ENCODE measurements at regions not wholly inside any gene's neighbourhood (a gene's known extent, or its start where the extent isn't known, plus 50 kb on each side); places are given as distances from the start of the nearest gene placed in this dataset.

DNA sequence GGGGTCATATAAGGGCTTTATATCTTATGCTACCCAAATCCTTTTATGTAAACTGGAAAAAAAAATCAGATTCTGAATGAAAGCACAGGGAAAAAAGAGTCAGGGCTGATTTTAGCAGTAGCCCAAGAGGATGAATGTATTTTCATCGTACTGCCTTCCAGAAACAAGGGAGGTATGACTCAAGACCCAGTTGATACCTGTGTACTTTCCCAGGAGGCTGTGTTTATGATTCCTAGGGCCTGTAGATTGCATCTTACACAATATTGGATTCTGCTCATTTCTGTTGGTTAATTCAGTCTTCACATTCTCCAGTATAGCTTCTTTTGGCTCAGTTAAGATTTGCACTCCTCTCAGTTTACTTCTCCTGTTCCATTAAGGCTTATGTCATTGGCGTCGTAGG lies 127.9 kb upstream of the LIMCH1 start:
- H3K9me3 Mint-ChIP-seq, result peaks cover 0 to 5% (median 2%) of the 10 kb centered on the region in 7 donors

DNA sequence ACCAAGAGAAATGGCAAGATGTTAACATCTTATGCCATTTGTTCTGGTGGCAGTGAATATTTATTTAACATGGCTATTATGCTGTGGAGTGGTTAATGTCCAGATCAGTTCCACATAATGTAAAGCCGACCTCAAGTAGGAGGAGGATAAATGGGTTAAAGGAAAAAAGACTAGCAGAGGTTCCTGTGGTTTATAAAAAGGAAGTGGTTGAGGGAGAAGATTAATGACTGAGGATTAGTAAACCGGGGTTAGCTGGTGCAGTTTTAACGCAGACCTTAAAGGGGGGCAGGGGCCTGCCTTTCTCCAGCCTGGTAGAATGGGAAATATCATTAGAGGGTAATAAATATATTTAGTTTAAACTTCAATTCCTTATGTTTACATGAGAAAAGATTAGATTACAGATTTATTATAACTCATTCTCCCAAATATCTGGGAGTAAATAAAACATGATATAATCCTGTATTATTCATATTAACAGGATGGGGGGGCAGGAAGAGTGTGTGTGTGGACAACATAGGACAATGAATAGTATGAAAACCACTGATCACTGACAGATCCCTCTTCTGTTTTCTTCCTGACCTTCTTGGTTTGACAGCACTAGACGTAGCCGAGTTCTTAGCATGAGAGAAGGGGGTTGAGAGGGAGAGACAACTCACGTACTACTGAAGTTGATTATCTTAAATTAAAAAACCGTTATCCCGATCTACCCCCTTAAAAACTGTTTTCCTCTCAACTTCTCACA lies 124.1 kb upstream of the LIMCH1 start:
- Mint-ChIP-seq H3K27me3 (peaks cover 5% of the 10 kb centered on the region), H3K4me3 (no peak overlapping the region), H3K27ac (no peak overlapping the region), H3K36me3 (no peaks in the 10 kb centered on the region), H3K9me3 (peaks cover 0 to 6% (median 0%) of the 10 kb centered on the region in 7 donors), H3K4me1 (peaks cover 0 to 4% (median 0%) of the 10 kb centered on the region in 4 donors)
- H3K27me3 ChIP-seq (ENCODE audit: control insufficient read depth, insufficient read depth, low read length), result no peaks in the 10 kb centered on the region
- DNase-seq (no peak), ATAC-seq (ENCODE audit: low read depth in 2 of 2) (no peak)
- no peaks in the 10 kb centered on the region for H3K36me3 ChIP-seq (ENCODE audit: control insufficient read depth, insufficient read depth, low read length)
- H3K4me1 ChIP-seq (ENCODE audit: control insufficient read depth, insufficient read depth, low read length, poor library complexity, severe bottlenecking), result no peaks in the 10 kb centered on the region
- H3K4me3 ChIP-seq (ENCODE audit: low read depth, low read length), result no peak overlapping the region
- no peaks in the 10 kb centered on the region for H3K9me3 ChIP-seq (ENCODE audit: control insufficient read depth in 2 of 2, low read length in 2 of 2)
- H3K27ac ChIP-seq (ENCODE audit: insufficient read depth, low read length, poor library complexity, severe bottlenecking), result no peak overlapping the region

More for the DNA sequence above, 127.9 kb upstream of the LIMCH1 start:
- Histone ChIP-seq H3K36me3 (ENCODE audit: control insufficient read depth, insufficient read depth, low read length) (no peaks in the 10 kb centered on the region), H3K27me3 (ENCODE audit: control insufficient read depth, insufficient read depth, low read length) (no peaks in the 10 kb centered on the region), H3K4me1 (ENCODE audit: control insufficient read depth, insufficient read depth, low read length, poor library complexity, severe bottlenecking) (no peaks in the 10 kb centered on the region), H3K9me3 (ENCODE audit: control insufficient read depth in 2 of 2, low read length in 2 of 2) (no peaks in the 10 kb centered on the region), H3K4me3 (ENCODE audit: low read depth, low read length) (no peak overlapping the region), H3K27ac (ENCODE audit: insufficient read depth, low read length, poor library complexity, severe bottlenecking) (no peak overlapping the region)
- peaks cover 0 to 4% (median 0%) of the 10 kb centered on the region in 4 donors for H3K4me1 Mint-ChIP-seq
- DNase-seq, result no peak
- H3K27ac Mint-ChIP-seq, result no peak overlapping the region
- no peak for ATAC-seq (ENCODE audit: low read depth in 2 of 2)
- H3K36me3 Mint-ChIP-seq, result no peaks in the 10 kb centered on the region
- peaks cover 5% of the 10 kb centered on the region for H3K27me3 Mint-ChIP-seq
- no peak overlapping the region for H3K4me3 Mint-ChIP-seq

DNA sequence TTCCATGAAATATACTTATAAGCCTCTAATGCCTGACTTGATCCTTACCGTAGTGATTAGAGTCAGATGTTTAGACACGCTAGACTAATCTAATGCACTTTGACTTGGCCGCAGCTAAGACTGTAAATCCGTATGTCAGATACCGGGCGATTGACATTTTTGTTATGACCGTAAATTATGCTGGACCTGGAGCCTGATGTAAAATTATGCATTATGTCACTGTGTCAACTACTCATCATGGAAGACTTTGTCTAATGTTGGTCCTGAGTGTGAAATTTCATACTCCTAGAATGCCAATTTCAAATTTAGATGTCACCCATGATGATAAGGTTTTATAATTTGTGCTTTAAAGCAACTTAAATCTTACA lies 123.6 kb upstream of the LIMCH1 start:
- H3K27me3 Mint-ChIP-seq, result peaks cover 5% of the 10 kb centered on the region
- no peak overlapping the region for H3K4me3 Mint-ChIP-seq
- H3K9me3 Mint-ChIP-seq, result peaks cover 0 to 6% (median 0%) of the 10 kb centered on the region in 7 donors
- ATAC-seq (ENCODE audit: low read depth in 2 of 2) (no peak), DNase-seq (no peak)
- Histone ChIP-seq H3K4me1 (ENCODE audit: control insufficient read depth, insufficient read depth, low read length, poor library complexity, severe bottlenecking) (no peaks in the 10 kb centered on the region), H3K27ac (ENCODE audit: insufficient read depth, low read length, poor library complexity, severe bottlenecking) (no peak overlapping the region), H3K9me3 (ENCODE audit: control insufficient read depth in 2 of 2, low read length in 2 of 2) (no peaks in the 10 kb centered on the region), H3K4me3 (ENCODE audit: low read depth, low read length) (no peak overlapping the region), H3K27me3 (ENCODE audit: control insufficient read depth, insufficient read depth, low read length) (no peaks in the 10 kb centered on the region), H3K36me3 (ENCODE audit: control insufficient read depth, insufficient read depth, low read length) (no peaks in the 10 kb centered on the region)
- no peaks in the 10 kb centered on the region for H3K36me3 Mint-ChIP-seq
- H3K27ac Mint-ChIP-seq, result no peak overlapping the region
- peaks cover 0 to 4% (median 0%) of the 10 kb centered on the region in 4 donors for H3K4me1 Mint-ChIP-seq

DNA sequence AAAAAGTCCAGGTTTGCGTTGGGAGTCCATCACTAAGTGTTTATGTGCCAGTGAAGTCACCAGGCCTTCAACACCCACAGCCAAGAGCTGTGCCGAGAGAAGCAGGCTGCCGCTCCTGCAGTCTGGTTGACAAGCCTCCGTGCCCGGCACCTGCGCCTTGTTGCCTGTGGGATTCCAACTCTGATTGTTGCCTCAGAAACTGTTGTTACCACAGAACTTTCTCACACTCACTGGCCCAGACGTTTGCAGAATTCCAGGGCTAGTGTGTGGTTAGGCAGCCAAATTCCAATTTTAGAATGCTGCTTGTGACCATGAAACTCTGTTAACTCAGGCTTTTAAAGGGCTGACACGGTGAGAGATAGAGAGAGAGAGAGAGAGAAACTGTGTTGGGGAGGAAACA lies 119.5 kb upstream of the LIMCH1 start:
- Histone ChIP-seq H3K27me3 (ENCODE audit: control insufficient read depth, insufficient read depth, low read length) (no peaks in the 10 kb centered on the region), H3K27ac (ENCODE audit: insufficient read depth, low read length, poor library complexity, severe bottlenecking) (no peak overlapping the region), H3K36me3 (ENCODE audit: control insufficient read depth, insufficient read depth, low read length) (no peaks in the 10 kb centered on the region), H3K9me3 (ENCODE audit: control insufficient read depth in 2 of 2, low read length in 2 of 2) (no peaks in the 10 kb centered on the region), H3K4me3 (ENCODE audit: low read depth, low read length) (no peak overlapping the region), H3K4me1 (ENCODE audit: control insufficient read depth, insufficient read depth, low read length, poor library complexity, severe bottlenecking) (no peaks in the 10 kb centered on the region)
- DNase-seq (no peak), ATAC-seq (ENCODE audit: low read depth in 2 of 2) (no peak)
- no peaks in the 10 kb centered on the region for H3K27me3 Mint-ChIP-seq
- no peak overlapping the region for H3K4me3 Mint-ChIP-seq
- H3K27ac Mint-ChIP-seq, result no peak overlapping the region
- H3K9me3 Mint-ChIP-seq, result peaks cover 0 to 2% (median 0%) of the 10 kb centered on the region in 7 donors
- H3K4me1 Mint-ChIP-seq, result peaks cover 0 to 3% (median 0%) of the 10 kb centered on the region in 4 donors
- no peaks in the 10 kb centered on the region for H3K36me3 Mint-ChIP-seq

DNA sequence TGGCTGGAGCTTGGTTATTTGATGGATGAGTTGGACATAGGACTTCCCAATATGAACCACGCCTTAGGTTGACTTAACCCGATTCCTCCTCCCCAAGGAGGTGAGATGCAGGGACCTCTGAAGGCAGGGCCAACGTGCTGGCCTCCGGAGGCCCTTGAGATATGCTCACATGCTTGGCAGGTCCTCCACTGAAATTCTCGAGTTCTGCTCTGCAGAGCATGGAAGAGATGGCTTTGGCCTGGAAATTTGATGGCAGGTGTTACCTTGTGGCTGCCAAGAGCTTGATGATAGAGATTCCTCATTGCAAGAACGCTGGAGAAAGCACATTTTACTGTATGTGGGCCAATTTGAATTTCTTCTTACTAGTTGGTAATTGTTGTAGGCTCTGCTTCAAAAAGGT lies 117.4 kb upstream of the LIMCH1 start:
- no peaks in the 10 kb centered on the region for H3K36me3 ChIP-seq (ENCODE audit: control insufficient read depth, insufficient read depth, low read length)
- ATAC-seq (ENCODE audit: low read depth in 2 of 2) (no peak), DNase-seq (no peak)
- Mint-ChIP-seq H3K27ac (no peak overlapping the region), H3K27me3 (no peaks in the 10 kb centered on the region), H3K36me3 (no peaks in the 10 kb centered on the region), H3K4me1 (no peaks in the 10 kb centered on the region), H3K9me3 (peaks cover 0 to 5% (median 0%) of the 10 kb centered on the region in 7 donors), H3K4me3 (no peak overlapping the region)
- no peaks in the 10 kb centered on the region for H3K27me3 ChIP-seq (ENCODE audit: control insufficient read depth, insufficient read depth, low read length)
- H3K4me1 ChIP-seq (ENCODE audit: control insufficient read depth, insufficient read depth, low read length, poor library complexity, severe bottlenecking), result no peaks in the 10 kb centered on the region
- no peak overlapping the region for H3K27ac ChIP-seq (ENCODE audit: insufficient read depth, low read length, poor library complexity, severe bottlenecking)
- no peaks in the 10 kb centered on the region for H3K9me3 ChIP-seq (ENCODE audit: control insufficient read depth in 2 of 2, low read length in 2 of 2)
- no peak overlapping the region for H3K4me3 ChIP-seq (ENCODE audit: low read depth, low read length)

DNA sequence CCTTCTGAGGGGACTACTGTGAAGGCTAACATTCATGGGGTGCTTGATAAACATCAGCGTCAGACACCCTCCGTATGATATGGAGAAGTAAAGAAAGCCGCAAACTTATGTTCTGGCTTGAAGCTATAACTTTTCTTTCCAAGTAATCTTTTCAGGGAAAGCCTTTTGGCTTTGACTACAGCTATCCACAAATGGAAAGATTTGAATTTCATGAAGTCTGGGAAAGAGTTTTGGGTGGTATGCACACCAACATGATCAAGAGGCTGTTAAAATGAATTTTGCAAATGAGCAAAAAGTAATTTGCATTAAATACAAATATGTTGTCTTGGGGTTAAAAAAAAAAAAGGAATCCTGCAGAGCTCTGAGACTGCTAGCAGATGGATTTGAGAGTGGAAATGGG lies 114.8 kb upstream of the LIMCH1 start:
- no peaks in the 10 kb centered on the region for H3K27me3 Mint-ChIP-seq
- no peak overlapping the region for H3K4me3 Mint-ChIP-seq
- no peaks in the 10 kb centered on the region for H3K27me3 ChIP-seq (ENCODE audit: control insufficient read depth, insufficient read depth, low read length)
- no peak overlapping the region for H3K27ac Mint-ChIP-seq
- DNase-seq, result no peak
- H3K36me3 Mint-ChIP-seq, result no peaks in the 10 kb centered on the region
- H3K4me1 Mint-ChIP-seq, result no peaks in the 10 kb centered on the region
- no peak overlapping the region for H3K27ac ChIP-seq (ENCODE audit: insufficient read depth, low read length, poor library complexity, severe bottlenecking)
- H3K36me3 ChIP-seq (ENCODE audit: control insufficient read depth, insufficient read depth, low read length), result no peaks in the 10 kb centered on the region
- no peak overlapping the region for H3K4me3 ChIP-seq (ENCODE audit: low read depth, low read length)
- no peaks in the 10 kb centered on the region for H3K4me1 ChIP-seq (ENCODE audit: control insufficient read depth, insufficient read depth, low read length, poor library complexity, severe bottlenecking)
- H3K9me3 Mint-ChIP-seq, result peaks cover 0 to 5% (median 0%) of the 10 kb centered on the region in 7 donors
- ATAC-seq (ENCODE audit: low read depth in 2 of 2), result no peak
- no peaks in the 10 kb centered on the region for H3K9me3 ChIP-seq (ENCODE audit: control insufficient read depth in 2 of 2, low read length in 2 of 2)

DNA sequence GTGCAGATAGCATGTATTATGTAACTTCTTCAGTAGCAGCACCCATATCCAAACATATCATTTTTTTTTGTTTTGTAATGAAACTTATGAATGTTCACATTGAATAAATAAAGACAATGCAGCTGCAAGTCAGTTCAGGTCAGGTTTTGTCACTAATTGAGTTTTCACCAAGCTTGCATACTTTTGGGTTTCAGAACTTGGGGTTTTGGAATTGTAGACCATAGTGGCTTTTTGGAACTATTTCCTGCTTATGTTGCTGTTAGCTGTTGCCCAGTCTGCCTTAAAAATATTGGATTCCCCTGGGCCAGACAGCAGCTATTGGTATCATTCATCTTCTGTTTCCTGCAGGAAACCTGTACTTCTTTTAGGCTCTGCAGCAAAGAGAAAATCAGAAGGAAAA lies 113.4 kb upstream of the LIMCH1 start:
- no peaks in the 10 kb centered on the region for H3K4me1 Mint-ChIP-seq
- H3K27me3 Mint-ChIP-seq, result no peaks in the 10 kb centered on the region
- H3K36me3 Mint-ChIP-seq, result no peaks in the 10 kb centered on the region
- Histone ChIP-seq H3K9me3 (ENCODE audit: control insufficient read depth in 2 of 2, low read length in 2 of 2) (no peaks in the 10 kb centered on the region), H3K4me1 (ENCODE audit: control insufficient read depth, insufficient read depth, low read length, poor library complexity, severe bottlenecking) (no peaks in the 10 kb centered on the region), H3K27ac (ENCODE audit: insufficient read depth, low read length, poor library complexity, severe bottlenecking) (no peak overlapping the region), H3K4me3 (ENCODE audit: low read depth, low read length) (no peak overlapping the region), H3K36me3 (ENCODE audit: control insufficient read depth, insufficient read depth, low read length) (no peaks in the 10 kb centered on the region), H3K27me3 (ENCODE audit: control insufficient read depth, insufficient read depth, low read length) (no peaks in the 10 kb centered on the region)
- peaks cover 0 to 5% (median 0%) of the 10 kb centered on the region in 7 donors for H3K9me3 Mint-ChIP-seq
- no peak overlapping the region for H3K27ac Mint-ChIP-seq
- H3K4me3 Mint-ChIP-seq, result no peak overlapping the region
- no peak for ATAC-seq (ENCODE audit: low read depth in 2 of 2)
- DNase-seq, result no peak

DNA sequence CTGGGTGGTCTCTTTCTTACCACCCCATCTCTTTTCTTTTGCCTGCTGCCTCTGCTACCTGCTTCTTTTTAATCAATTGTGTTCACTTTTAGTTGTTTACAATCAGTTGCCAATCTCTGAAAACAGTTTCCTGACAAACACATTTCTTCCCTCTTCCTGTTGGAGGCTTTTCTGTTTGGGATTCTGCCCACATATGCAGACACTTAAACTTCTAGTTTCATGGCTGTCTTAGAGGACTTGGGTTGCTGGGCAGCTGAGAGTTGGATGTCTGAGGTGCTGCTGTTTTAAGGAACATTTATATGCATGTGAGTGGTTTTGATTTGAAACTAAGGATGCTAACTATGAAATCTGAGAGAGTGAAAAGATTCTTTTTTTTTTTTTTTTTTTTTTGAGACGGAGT lies 112.3 kb upstream of the LIMCH1 start:
- Mint-ChIP-seq H3K27me3 (peaks cover 3% of the 10 kb centered on the region), H3K9me3 (peaks cover 0 to 5% (median 3%) of the 10 kb centered on the region in 7 donors), H3K4me1 (no peaks in the 10 kb centered on the region), H3K4me3 (no peak overlapping the region), H3K27ac (no peak overlapping the region), H3K36me3 (no peaks in the 10 kb centered on the region)
- no peak for DNase-seq
- Histone ChIP-seq H3K36me3 (ENCODE audit: control insufficient read depth, insufficient read depth, low read length) (no peaks in the 10 kb centered on the region), H3K27me3 (ENCODE audit: control insufficient read depth, insufficient read depth, low read length) (no peaks in the 10 kb centered on the region), H3K4me3 (ENCODE audit: low read depth, low read length) (no peak overlapping the region), H3K27ac (ENCODE audit: insufficient read depth, low read length, poor library complexity, severe bottlenecking) (no peak overlapping the region), H3K9me3 (ENCODE audit: control insufficient read depth in 2 of 2, low read length in 2 of 2) (no peaks in the 10 kb centered on the region), H3K4me1 (ENCODE audit: control insufficient read depth, insufficient read depth, low read length, poor library complexity, severe bottlenecking) (no peaks in the 10 kb centered on the region)
- ATAC-seq (ENCODE audit: low read depth in 2 of 2), result no peak
